GM18498 (cell line): ENCODE measurements at regions not wholly inside any gene's neighbourhood (a gene's known extent, or its start where the extent isn't known, plus 50 kb on each side); places are given as distances from the start of the nearest gene placed in this dataset.
"Not testable (repeated sequence)": the region's sequence is repeated elsewhere in the genome, so short reads cannot be mapped to it uniquely, and the experiment has no call there.

Experiments
- ATAC-seq: cut with Tn5 transposase; IDR thresholded peaks from one replicate; pipeline ENCODE4 v1.9.1; 2021; ENCODE audit warnings: mild to moderate bottlenecking, moderate library complexity; ENCODE audit not compliant: unreplicated experiment

DNA sequence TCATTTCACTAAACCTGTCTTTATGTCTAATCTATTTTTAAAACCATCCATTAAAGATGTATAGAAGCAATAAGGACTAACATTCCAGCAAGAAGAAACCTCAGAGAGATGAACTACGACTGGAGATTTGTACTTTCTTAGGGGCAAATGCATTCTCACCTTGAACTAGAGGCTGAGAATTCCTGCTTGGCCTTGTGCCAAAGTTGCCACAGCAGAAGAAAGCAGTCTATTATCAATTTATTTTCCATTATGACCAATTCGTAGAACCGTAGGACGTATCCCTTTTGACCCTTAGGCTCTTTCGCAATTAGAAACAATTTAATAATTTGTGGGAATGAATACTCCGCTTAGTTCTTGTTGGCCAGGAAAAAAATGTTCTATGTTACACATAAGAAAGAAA, 1647.4 kb upstream of the CDH9 start:
- no peak for ATAC-seq

GRCh38 chr5:28678899-28679298, 1640.5 kb upstream of the CDH9 start:
- no peak for ATAC-seq

DNA sequence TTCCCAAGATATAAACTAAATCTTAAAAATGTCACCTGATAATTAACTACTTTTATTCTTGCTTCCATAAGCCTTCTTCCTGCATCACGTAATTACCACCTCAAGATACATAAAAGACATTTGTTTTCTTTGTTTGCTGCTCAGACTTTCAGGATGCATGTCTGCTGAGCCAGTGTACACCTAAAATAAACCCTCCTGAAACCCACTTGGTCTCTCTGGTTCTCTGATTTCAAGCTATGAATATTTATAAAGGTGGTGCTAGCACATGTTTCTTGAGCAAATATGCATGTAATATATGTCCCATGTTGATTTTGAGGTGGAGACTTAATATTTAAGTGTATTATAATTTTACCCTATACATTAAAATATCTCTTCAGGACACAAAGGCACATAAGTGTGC, 1627.7 kb upstream of the CDH9 start:
- ATAC-seq = no peak

DNA sequence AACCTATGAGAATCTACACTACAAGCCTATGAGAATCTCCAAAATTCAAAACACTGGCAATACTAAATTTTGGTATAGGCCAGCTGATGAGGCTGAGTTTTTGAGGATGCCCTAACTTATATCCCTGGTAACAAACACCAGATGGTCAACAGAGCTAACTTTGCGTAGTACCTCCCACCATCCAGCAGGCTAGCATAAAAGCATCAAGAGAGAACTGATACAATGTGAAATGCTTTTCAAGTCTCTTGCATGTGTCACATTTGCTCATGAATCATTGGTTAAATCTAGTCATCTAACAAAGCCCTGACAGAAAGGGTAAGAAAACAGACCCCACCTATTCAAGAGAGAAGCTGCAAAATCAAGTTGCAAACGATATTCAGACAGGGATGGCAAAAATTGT, 1609.7 kb upstream of the CDH9 start:
- ATAC-seq = no peak

DNA sequence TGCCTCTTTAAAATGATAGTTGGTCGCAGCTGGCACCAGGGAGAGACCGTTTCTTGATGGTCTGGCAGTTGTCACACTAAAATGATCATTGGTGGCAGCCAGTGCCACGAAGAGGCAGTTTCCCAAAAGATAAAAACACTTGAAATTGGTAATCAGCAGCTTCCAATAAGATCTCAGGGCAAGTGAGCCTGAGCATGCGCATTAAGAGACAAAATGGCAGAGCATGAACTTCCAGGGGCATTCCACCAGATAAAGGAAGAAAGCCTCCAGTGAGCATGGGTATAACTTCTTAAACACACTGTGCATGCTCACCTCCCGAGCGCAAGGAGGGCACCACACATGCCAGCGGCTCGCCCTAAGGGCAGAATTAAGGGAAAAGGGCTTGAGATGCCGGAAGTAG, 1594.2 kb upstream of the CDH9 start:
- ATAC-seq = no peak

DNA sequence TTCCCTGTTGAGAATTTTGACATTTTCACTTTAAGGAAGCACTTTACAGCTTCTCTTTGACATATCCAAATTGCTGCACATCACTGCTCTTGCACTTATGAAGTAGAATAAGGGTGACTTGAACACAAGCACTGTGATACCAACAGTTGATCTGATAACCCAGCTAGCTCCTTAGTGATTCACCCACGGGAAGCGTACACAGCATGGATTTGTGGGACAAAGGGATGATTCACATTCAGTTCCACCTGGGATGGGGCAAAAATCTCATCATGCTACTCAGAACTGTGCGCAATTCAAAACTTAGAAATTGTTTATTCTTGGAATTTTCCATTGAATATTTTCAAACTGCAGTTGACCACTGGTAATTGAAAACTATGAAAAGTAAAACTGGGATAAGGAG, 1565.5 kb upstream of the CDH9 start:
- no peak for ATAC-seq

DNA sequence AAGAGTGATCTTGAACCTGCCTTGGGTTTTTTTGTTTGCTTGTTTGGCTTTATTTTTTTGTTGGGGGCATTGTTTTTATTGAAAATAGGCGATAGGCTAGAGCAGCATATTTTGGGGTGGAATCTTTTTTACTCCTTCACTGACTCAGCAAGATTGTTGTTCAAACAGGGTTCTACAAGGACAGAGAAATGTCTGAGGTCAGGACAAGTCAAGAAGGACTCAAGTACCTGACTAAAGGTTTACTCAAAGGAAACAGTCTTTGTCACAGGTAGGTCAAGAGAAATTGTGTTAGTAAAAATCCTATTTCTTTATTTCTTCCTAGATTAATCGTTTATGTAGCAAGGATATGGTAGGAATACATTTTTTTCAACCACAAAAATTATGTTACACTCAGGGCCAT, 1564.0 kb upstream of the CDH9 start:
- ATAC-seq = no peak

DNA sequence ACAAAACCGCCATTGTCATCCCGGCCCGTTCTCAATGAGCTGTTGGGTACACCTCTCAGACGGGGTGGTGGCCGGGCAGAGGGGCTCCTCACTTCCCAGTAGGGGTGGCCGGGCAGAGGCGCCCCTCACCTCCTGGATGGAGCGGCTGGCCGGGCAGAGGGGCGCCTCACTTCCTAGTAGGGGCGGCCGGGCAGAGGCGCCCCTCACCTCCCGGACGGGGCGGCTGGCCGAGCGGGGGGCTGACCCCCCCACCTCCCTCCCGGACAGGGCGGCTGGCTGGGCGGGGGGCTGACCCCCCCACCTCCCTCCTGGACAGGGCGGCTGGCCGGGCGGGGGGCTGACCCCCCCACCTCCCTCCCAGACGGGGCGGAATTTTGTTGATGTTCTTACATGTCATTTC, 1558.3 kb upstream of the CDH9 start:
- not testable (repeated sequence) for ATAC-seq

DNA sequence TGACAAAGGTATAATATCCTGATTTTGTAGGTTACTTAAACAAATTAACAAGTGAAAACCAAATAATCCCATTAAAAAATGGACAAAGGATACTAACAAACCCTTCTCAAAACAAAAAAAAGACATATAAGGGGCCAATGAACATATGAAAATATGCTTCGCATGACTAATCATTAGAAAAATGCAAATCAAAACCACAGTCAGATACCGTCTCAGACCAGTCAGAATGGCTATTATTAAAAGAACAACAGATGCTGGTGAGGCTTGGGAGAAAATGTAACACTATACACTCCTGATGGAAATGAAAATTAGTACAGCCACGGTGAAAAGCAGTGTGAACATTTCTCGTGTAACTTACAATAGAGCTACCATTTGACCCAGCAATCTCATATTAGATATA, 1542.2 kb upstream of the CDH9 start:
- no peak for ATAC-seq

DNA sequence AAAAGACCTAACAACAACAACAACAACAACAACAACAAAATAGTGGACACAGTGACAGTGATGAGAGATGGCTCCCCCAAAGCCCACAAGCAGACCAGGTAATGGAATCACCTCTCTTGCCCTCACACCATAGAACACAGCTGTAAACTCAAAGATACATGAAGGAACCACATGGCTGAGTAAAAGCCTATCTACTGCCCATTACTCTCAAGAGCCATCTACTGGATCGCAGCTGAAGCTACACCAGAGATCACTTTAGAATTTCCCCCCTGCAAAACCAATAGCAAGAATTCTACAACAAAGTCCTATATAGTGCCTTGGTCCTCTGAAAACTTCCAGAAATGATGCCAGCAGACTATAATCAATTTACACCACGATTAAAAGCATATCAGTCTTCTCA, 1537.6 kb upstream of the CDH9 start:
- no peak for ATAC-seq

GRCh38 chr5:28575368-28575767, 1537.0 kb upstream of the CDH9 start:
- no peak for ATAC-seq

DNA sequence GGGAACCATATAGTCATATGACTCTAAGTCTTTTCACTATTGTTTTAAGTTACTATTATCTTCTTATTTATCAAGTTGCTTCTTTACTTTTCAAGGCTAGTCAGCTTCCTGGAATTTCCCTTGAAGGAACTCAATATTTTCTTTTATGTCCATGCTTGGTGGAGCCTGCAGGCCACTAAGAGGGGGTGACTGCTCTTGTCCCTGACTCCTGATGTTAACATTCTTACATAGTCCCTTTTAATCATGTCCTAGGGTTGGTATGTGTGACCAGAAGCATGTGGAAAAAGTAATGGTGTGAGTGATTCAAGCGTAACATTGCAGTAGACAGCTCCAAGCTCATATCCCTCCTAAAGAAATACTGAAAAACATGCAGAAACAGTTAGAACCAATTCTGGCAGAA, 1536.2 kb upstream of the CDH9 start:
- no peak for ATAC-seq

DNA sequence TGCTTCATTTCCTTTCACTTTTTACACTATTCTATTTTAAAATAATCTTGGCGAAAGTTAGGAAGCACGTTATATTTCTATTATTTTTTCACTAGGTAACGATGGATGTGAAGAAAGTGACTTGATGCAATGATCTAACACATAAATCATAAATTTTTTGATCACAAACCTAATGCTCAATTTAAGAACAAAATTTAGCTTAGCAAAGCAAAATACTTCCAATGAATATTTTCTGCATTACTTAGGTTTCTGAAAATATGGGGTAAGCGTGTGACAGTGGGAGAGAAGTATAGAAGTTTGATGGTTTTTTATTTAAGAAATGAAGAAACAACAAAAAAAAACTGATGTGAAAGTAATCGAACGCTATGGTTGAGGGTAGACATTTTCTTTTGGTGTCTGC, 1528.7 kb upstream of the CDH9 start:
- no peak for ATAC-seq

DNA sequence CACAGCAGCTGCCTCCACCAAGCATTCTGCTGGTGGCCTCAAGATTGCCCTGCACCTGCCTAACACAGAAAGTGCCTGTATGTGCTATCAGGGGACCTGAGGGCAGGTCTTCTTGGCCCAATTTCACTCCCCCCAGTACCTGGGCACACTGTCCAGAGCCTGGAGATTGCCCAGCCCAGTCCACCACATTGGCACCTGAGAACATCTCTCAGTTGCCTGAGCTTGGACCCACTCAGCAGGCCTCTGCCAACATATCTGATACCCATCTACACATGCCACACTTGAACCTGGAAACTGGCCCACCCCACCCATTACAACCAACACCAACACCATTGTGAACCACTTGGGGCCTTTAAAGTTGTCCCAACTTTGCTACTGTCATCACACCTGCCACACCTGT, 1523.1 kb upstream of the CDH9 start:
- ATAC-seq = no peak

GRCh38 chr5:28558196-28558595, 1519.8 kb upstream of the CDH9 start:
- no peak for ATAC-seq

- ATAC-seq = no peak
Observed at GRCh38 chr5:28557114-28557513, 1518.7 kb upstream of the CDH9 start.

DNA sequence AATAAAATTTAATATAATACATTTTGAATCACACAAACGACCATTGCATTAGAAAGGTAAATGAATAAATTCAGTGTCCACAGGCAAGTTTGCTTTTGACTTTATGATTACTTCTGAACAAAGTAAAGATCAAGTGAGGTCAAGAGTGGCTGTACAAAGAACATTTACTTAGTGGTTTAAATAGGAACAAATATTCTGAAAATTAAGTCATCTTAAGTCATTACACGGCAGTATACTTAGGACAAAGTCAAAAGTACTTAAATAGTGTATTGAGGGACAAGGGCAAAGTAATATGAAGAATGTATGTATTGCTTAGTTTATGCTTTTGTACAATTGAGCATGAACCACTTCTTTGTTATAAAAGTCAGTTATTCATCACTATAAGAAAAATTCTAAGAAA, 1511.2 kb upstream of the CDH9 start:
- ATAC-seq = no peak

DNA sequence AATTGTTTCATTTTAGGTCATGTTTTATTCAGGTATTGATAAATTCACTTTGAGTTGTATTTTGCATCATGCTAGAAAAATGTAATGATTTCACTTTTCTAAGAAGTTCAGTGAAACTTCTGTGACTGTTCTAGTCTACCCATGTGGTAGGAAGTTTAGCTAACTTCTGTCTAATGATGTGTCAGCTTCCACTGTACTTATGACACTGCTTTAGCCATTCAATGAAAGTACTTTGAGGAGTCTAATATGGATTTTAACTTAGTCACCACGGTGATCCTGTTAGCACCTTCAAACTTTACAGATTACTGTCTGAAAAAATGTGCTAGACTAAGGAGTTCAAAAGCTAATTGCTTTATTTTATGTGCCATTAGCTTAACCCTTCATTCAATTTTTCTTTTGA, 1510.5 kb upstream of the CDH9 start:
- no peak for ATAC-seq

GRCh38 chr5:28544501-28544900, 1506.1 kb upstream of the CDH9 start:
- ATAC-seq = no peak

DNA sequence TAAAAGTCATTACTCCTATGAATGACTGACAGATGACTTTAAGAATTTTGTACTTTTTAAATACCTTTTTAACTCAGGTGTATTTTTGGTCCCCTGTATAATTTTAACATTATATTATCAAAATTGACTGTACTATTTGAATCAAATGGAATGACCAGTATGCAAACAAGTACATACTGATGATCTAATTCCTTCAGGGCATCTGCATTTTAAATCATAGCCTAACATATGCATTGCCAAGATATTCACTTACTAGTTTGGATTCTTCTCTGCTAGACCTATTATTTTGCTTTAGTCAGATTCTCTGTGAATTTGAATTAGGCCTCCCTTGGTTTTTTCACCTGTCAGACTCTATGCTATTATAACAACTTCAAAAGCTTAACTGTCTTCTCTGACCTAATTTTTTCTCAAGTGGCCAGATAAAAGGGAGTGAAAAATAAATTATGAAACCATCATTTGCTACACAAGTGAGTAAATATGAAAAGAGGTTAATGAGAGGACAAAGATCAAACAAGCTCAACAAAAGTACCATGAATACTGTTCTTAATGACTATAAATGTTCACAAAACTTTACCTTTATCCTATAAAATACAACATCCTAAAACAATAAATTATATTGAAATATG, 1505.2 kb upstream of the CDH9 start:
- no peak for ATAC-seq

DNA sequence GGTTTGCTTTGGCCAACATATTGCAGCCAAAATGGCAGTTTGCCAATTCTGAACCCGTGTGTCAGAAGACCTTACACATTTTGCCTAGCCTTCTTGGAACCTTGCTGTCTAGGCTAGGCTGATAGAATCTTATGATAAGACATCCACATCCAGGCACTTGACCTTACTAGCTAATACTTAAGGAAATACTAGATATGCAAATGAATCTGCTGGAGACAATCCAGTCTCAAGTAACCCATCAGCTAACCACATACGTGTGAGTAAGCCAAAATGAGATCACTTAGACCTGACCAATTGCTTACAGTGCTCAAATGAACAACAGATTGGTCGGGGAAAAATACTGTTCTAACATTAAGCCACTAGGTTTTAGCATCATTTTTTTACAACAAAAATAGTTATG, 1504.6 kb upstream of the CDH9 start:
- no peak for ATAC-seq

GRCh38 chr5:28523888-28524635, 1485.7 kb upstream of the CDH9 start:
- no peak for ATAC-seq

DNA sequence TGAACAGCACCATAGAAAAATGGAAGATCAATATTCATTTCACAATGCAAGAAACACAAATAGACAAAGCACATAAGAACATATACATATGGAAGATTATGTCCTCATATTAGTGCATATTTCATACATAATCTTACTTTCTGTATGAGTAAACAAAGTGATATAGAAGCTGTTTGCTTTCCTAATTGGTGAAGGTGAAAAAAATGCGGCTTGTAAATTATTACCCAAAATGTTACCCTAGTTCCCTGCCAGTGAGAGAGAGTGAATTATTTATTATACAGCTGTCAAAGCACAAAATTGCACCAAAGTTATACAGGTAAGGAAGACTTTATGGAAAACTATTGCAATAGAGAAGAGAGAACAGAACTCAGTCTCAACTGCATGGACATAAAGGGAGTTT, 1485.0 kb upstream of the CDH9 start:
- ATAC-seq = no peak
